Stomach (tissue), 8 donors: ENCODE measurements at regions not wholly inside any gene's neighbourhood (a gene's known extent, or its start where the extent isn't known, plus 50 kb on each side); places are given as distances from the start of the nearest gene placed in this dataset.

Experiments
- DNase-seq, 2 donors: peaks; one replicate each; pipeline versions ENCODE4 v3.0.0 to v3.0.0-alpha.2; 2013 to 2019
- H3K27ac ChIP-seq, 5 donors: fragments of 200-600 bp in 4 of 5; sonication (generic) in 4 of 5; one replicate each; pipeline ENCODE4 v1.5.1; 2013 to 2019; ENCODE audit warnings: mild to moderate bottlenecking in 1 of 5, moderate library complexity in 1 of 5
- H3K27me3 ChIP-seq, 3 donors: fragments of 200-600 bp; sonication (generic); one replicate each; pipeline ENCODE4 v1.5.1; 2017 to 2019; ENCODE audit warnings: mixed run types in 1 of 3
- H3K36me3 ChIP-seq, 4 donors: fragments of 200-600 bp; sonication (generic); 1 replicate in 3 of 4; 2 replicates in 1 of 4; pipeline ENCODE4 v1.5.1; 2016 to 2019
- H3K4me1 ChIP-seq, 4 donors: fragments of 200-600 bp; sonication (generic); one replicate each; pipeline ENCODE4 v1.5.1; 2016 to 2019
- H3K4me3 ChIP-seq, 4 donors: fragments of 200-600 bp; sonication (generic) in 3 of 4; one replicate each; pipeline ENCODE4 v1.5.1; 2016 to 2019; ENCODE audit warnings: mild to moderate bottlenecking in 1 of 4
- H3K9me3 ChIP-seq, 4 donors: fragments of 200-600 bp; sonication (generic); one replicate each; pipeline ENCODE4 v1.5.1; 2016 to 2019
- CTCF ChIP-seq, 7 experiments: fragments of 450-650 bp in 4 of 7; fragments of 200-600 bp in 3 of 7; sonication (generic) in 3 of 7; IDR thresholded peaks; one replicate each; pipeline ENCODE4 v1.5.1; 2016 to 2019; ENCODE audit warnings: antibody characterized with exemption in 7 of 7, control low read depth in 2 of 7, mild to moderate bottlenecking in 1 of 7
- EP300 ChIP-seq: sonication (generic); formaldehyde crosslinking; IDR thresholded peaks from one replicate; pipeline ENCODE4 v1.6.1; 2017; ENCODE audit warnings: antibody characterized with exemption
- POLR2A ChIP-seq, 4 donors: fragments of 450-650 bp; IDR thresholded peaks; one replicate each; pipeline ENCODE4 v1.6.1; 2016; ENCODE audit warnings: antibody characterized with exemption in 4 of 4, control low read depth in 2 of 4, mild to moderate bottlenecking in 1 of 4, moderate library complexity in 1 of 4
- POLR2AphosphoS5 ChIP-seq, 3 donors: sonication (generic); formaldehyde crosslinking; IDR thresholded peaks; one replicate each; pipeline ENCODE4 v1.6.1; 2016; ENCODE audit warnings: antibody characterized with exemption in 3 of 3
- WGBS, 5 donors: extraction: QIAGEN DNeasy Blood & Tissue Kit in 3 of 5; methylation state at CpG; one replicate each; pipeline versions ENCODE4 v1.1.5 to v1.1.7; 2013 to 2018; 5-methylcytosine and 5-hydroxymethylcytosine counted together
- intact Hi-C: fragments of 100-400 bp; cut with DNase I; formaldehyde crosslinking; loops from one replicate; pipeline ENCODE4 v1.15.1; 2023; ENCODE audit warnings: low total_unique reads
- donor health status: healthy with polysubstance abuse.
- donor health status: Bipolar disorder and iron deficiency.
- donor health status: healthy.

- 70 to 89% (median 77%) methylated on average over 2 of the region's 2 CpGs for WGBS, 5 donors
- no peak overlapping the region for H3K27ac ChIP-seq
- intact Hi-C loops: no loop called here
- TF ChIP-seq POLR2AphosphoS5 (IDR thresholded peaks at IDR 0.05) (no peak), EP300 (no peak), POLR2A (IDR thresholded peaks at IDR 0.05) (no peak), CTCF (IDR thresholded peaks at IDR 0.05) (no peak)
- no peak for DNase-seq
- no peaks in the 10 kb centered on the region for H3K9me3 ChIP-seq
- no peaks in the 10 kb centered on the region for H3K27me3 ChIP-seq
- peaks cover 0 to 7% (median 3%) of the 10 kb centered on the region in 4 donors for H3K36me3 ChIP-seq
- no peak overlapping the region for H3K4me3 ChIP-seq
- H3K4me1 ChIP-seq: no peaks in the 10 kb centered on the region
These were observed 173.2 kb downstream of the SIPA1L2 start for GRCh38 chr1:232456714-232457113.

GRCh38 chr1:232454227-232454886, 175.6 kb downstream of the SIPA1L2 start:
- Histone ChIP-seq H3K4me1 (no peaks in the 10 kb centered on the region), H3K4me3 (no peak overlapping the region), H3K9me3 (no peaks in the 10 kb centered on the region), H3K36me3 (no peaks in the 10 kb centered on the region), H3K27ac (no peak overlapping the region), H3K27me3 (no peaks in the 10 kb centered on the region)
- 74 to 82% (median 80%) methylated on average over 7 of the region's 7 CpGs for WGBS, 5 donors
- intact Hi-C loops: no loop called here
- TF ChIP-seq POLR2A (IDR thresholded peaks at IDR 0.05): no peak
- TF ChIP-seq CTCF (IDR thresholded peaks at IDR 0.05): no peak
- TF ChIP-seq POLR2AphosphoS5 (IDR thresholded peaks at IDR 0.05): no peak
- DNase-seq: no peak

- intact Hi-C loops: no loop called here
- H3K4me3 ChIP-seq: no peak overlapping the region
- H3K27me3 ChIP-seq: no peaks in the 10 kb centered on the region
- no peak for TF ChIP-seq CTCF (IDR thresholded peaks at IDR 0.05)
- TF ChIP-seq EP300: no peak
- no peak for TF ChIP-seq POLR2A (IDR thresholded peaks at IDR 0.05)
- no peak for TF ChIP-seq POLR2AphosphoS5 (IDR thresholded peaks at IDR 0.05)
- 90 to 97% (median 94%) methylated on average over 1 of the region's 1 CpG for WGBS, 5 donors
- no peaks in the 10 kb centered on the region for H3K9me3 ChIP-seq
- no peaks in the 10 kb centered on the region for H3K4me1 ChIP-seq
- no peak for DNase-seq
- H3K27ac ChIP-seq: no peak overlapping the region
- no peaks in the 10 kb centered on the region for H3K36me3 ChIP-seq
These were observed 177.0 kb downstream of the SIPA1L2 start for GRCh38 chr1:232452736-232453440.

GRCh38 chr1:232452117-232452516, 177.8 kb downstream of the SIPA1L2 start:
- DNase-seq: no peak
- Histone ChIP-seq H3K27ac (no peak overlapping the region), H3K27me3 (no peaks in the 10 kb centered on the region), H3K4me3 (no peak overlapping the region), H3K36me3 (no peaks in the 10 kb centered on the region), H3K4me1 (no peaks in the 10 kb centered on the region), H3K9me3 (no peaks in the 10 kb centered on the region)
- intact Hi-C loops: no loop called here
- no peak for TF ChIP-seq CTCF (IDR thresholded peaks at IDR 0.05)
- 74 to 89% (median 82%) methylated on average over 3 of the region's 3 CpGs for WGBS, 5 donors
